ENCODE measurements at regions not wholly inside any gene's neighbourhood (a gene's known extent, or its start where the extent isn't known, plus 50 kb on each side); places are given as distances from the start of the nearest gene placed in this dataset.

GRCh38 chr14:71245659-71246361 is 338.6 kb downstream of the PCNX1 start:
- peak in 1 of 2 donors; percentile 29 for DNase-seq
- Mint-ChIP-seq H3K9me3 (peaks cover 0 to 4% of the 10 kb centered on the region in 2 donors), H3K27ac (peak overlapping the region; percentile 23 to 43), H3K27me3 (ENCODE audit: low read depth in 2 of 2) (peaks cover 0 to 2% of the 10 kb centered on the region in 2 donors), H3K4me1 (peaks cover 32 to 37% of the 10 kb centered on the region in 2 donors), H3K36me3 (no peaks in the 10 kb centered on the region), H3K4me3 (no peak overlapping the region)
- H3K36me3 ChIP-seq (ENCODE audit: control insufficient read depth, insufficient read depth, low read length): no peaks in the 10 kb centered on the region
- intact Hi-C loops (cut with micrococcal nuclease): no loop called here
- WGBS (ENCODE audit: insufficient coverage): 69% methylated on average over 8 of the region's 8 CpGs
- peak in 1 of 3 donors; percentile 33 for ATAC-seq
- H3K4me1 ChIP-seq (ENCODE audit: control insufficient read depth, insufficient read depth, low read length): peaks cover 27% of the 10 kb centered on the region
- peak overlapping the region; percentile 31 for H3K27ac ChIP-seq (ENCODE audit: low read length)
- H3K27me3 ChIP-seq (ENCODE audit: control insufficient read depth, insufficient read depth, low read length): no peaks in the 10 kb centered on the region
- H3K4me3 ChIP-seq (ENCODE audit: low read length): no peak overlapping the region
- TF ChIP-seq CTCF (IDR thresholded peaks at IDR 0.05): no peak
- H3K9me3 ChIP-seq (ENCODE audit: control insufficient read depth, insufficient read depth, low read length): no peaks in the 10 kb centered on the region

GRCh38 chr14:71246539-71246938 is 339.3 kb downstream of the PCNX1 start:
- Histone ChIP-seq H3K27ac (ENCODE audit: low read length) (peak overlapping the region; percentile 31), H3K4me3 (ENCODE audit: low read length) (no peak overlapping the region), H3K9me3 (ENCODE audit: control insufficient read depth, insufficient read depth, low read length) (no peaks in the 10 kb centered on the region), H3K36me3 (ENCODE audit: control insufficient read depth, insufficient read depth, low read length) (no peaks in the 10 kb centered on the region), H3K27me3 (ENCODE audit: control insufficient read depth, insufficient read depth, low read length) (no peaks in the 10 kb centered on the region), H3K4me1 (ENCODE audit: control insufficient read depth, insufficient read depth, low read length) (peaks cover 27% of the 10 kb centered on the region)
- WGBS (ENCODE audit: insufficient coverage): 67% methylated on average over 1 of the region's 1 CpG
- intact Hi-C loops (cut with micrococcal nuclease): no loop called here
- peak overlapping the region; percentile 23 to 43 for H3K27ac Mint-ChIP-seq
- H3K9me3 Mint-ChIP-seq: peaks cover 0 to 4% of the 10 kb centered on the region in 2 donors
- H3K4me1 Mint-ChIP-seq: peaks cover 32 to 37% of the 10 kb centered on the region in 2 donors
- H3K36me3 Mint-ChIP-seq: no peaks in the 10 kb centered on the region
- peaks cover 0 to 2% of the 10 kb centered on the region in 2 donors for H3K27me3 Mint-ChIP-seq (ENCODE audit: low read depth in 2 of 2)
- ATAC-seq (peak in 2 of 3 donors; percentile 39 to 47), DNase-seq (peak in 1 of 2 donors; percentile 10)
- no peak for TF ChIP-seq CTCF (IDR thresholded peaks at IDR 0.05)
- peak overlapping the region; percentile 28 for H3K4me3 Mint-ChIP-seq

- 87% methylated on average over 3 of the region's 4 CpGs for WGBS (ENCODE audit: insufficient coverage)
- Histone ChIP-seq H3K4me3 (ENCODE audit: low read length) (no peak overlapping the region), H3K27ac (ENCODE audit: low read length) (no peak overlapping the region), H3K36me3 (ENCODE audit: control insufficient read depth, insufficient read depth, low read length) (no peaks in the 10 kb centered on the region), H3K27me3 (ENCODE audit: control insufficient read depth, insufficient read depth, low read length) (no peaks in the 10 kb centered on the region), H3K4me1 (ENCODE audit: control insufficient read depth, insufficient read depth, low read length) (peaks cover 27% of the 10 kb centered on the region), H3K9me3 (ENCODE audit: control insufficient read depth, insufficient read depth, low read length) (no peaks in the 10 kb centered on the region)
- intact Hi-C loops (cut with micrococcal nuclease): no loop called here
- no peak overlapping the region for H3K4me3 Mint-ChIP-seq
- peak overlapping the region; percentile 35 to 51 for H3K27ac Mint-ChIP-seq
- no peak for ATAC-seq
- H3K4me1 Mint-ChIP-seq: peaks cover 32 to 37% of the 10 kb centered on the region in 2 donors
- peaks cover 0 to 4% of the 10 kb centered on the region in 2 donors for H3K9me3 Mint-ChIP-seq
- no peak for DNase-seq
- peaks cover 0 to 2% of the 10 kb centered on the region in 2 donors for H3K27me3 Mint-ChIP-seq (ENCODE audit: low read depth in 2 of 2)
- no peaks in the 10 kb centered on the region for H3K36me3 Mint-ChIP-seq
- TF ChIP-seq CTCF (IDR thresholded peaks at IDR 0.05): no peak
These were observed 339.8 kb downstream of the PCNX1 start for GRCh38 chr14:71247106-71247505.
